ENCODE measurements at regions not wholly inside any gene's neighbourhood (a gene's known extent, or its start where the extent isn't known, plus 50 kb on each side); places are given as distances from the start of the nearest gene placed in this dataset.

DNA sequence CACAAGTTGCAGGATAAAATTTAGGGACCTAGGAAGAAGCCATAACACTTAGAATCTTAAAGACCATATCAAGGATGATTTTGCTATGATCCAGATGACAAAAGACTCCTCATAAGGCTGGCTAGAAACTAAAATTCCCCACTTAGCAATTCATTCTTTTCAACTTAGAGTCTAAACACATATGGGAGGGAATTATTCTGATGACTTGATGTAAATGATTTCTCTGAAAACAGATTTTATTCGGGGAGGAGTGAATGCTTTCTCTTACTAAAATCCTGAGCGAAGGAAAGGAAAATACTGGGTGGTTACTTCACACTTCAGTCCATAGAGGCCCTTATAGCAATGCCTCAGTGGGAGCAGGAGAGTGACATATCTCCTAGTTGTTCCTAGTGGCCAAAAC is 138.7 kb upstream of the SORCS1 start:
- H3K36me3 Mint-ChIP-seq (ENCODE audit: low read depth) = no peaks in the 10 kb centered on the region
- ChIA-PET POLR2A (no interaction called here), CTCF (no interaction called here)
- H3K27ac Mint-ChIP-seq = no peak overlapping the region
- H3K4me3 Mint-ChIP-seq = no peak overlapping the region
- no peaks in the 10 kb centered on the region for H3K4me1 Mint-ChIP-seq
- DNase-seq = no peak
- H3K27me3 Mint-ChIP-seq = no peaks in the 10 kb centered on the region
- peaks cover 5% of the 10 kb centered on the region for H3K9me3 Mint-ChIP-seq

- Mint-ChIP-seq H3K27ac (no peak overlapping the region), H3K27me3 (no peaks in the 10 kb centered on the region), H3K36me3 (ENCODE audit: low read depth) (no peaks in the 10 kb centered on the region), H3K4me3 (no peak overlapping the region), H3K4me1 (no peaks in the 10 kb centered on the region), H3K9me3 (peaks cover 8% of the 10 kb centered on the region)
- DNase-seq = no peak
- POLR2A ChIA-PET = no interaction called here
- CTCF ChIA-PET = no interaction called here
These were observed 135.1 kb upstream of the SORCS1 start for GRCh38 chr10:107299606-107300005.

GRCh38 chr10:107284187-107284586 is 119.7 kb upstream of the SORCS1 start:
- Mint-ChIP-seq H3K4me3 (no peak overlapping the region), H3K36me3 (ENCODE audit: low read depth) (no peaks in the 10 kb centered on the region), H3K4me1 (no peaks in the 10 kb centered on the region), H3K27me3 (no peaks in the 10 kb centered on the region), H3K9me3 (peaks cover 13% of the 10 kb centered on the region), H3K27ac (no peak overlapping the region)
- CTCF ChIA-PET = no interaction called here
- DNase-seq = no peak
- POLR2A ChIA-PET = no interaction called here

- H3K9me3 Mint-ChIP-seq = peaks cover 13% of the 10 kb centered on the region
These were observed 115.8 kb upstream of the SORCS1 start for GRCh38 chr10:107280293-107280692.

GRCh38 chr10:107277591-107277990 is 113.1 kb upstream of the SORCS1 start:
- CTCF ChIA-PET = no interaction called here

More at GRCh38 chr10:107280293-107280692, 115.8 kb upstream of the SORCS1 start:
- Mint-ChIP-seq H3K36me3 (ENCODE audit: low read depth) (no peaks in the 10 kb centered on the region), H3K27me3 (no peaks in the 10 kb centered on the region), H3K4me3 (no peak overlapping the region), H3K4me1 (no peaks in the 10 kb centered on the region), H3K27ac (no peak overlapping the region)
- CTCF ChIA-PET = no interaction called here
- POLR2A ChIA-PET = no interaction called here
- no peak for DNase-seq

GRCh38 chr10:107275806-107276205 is 111.3 kb upstream of the SORCS1 start:
- DNase-seq = no peak
- Mint-ChIP-seq H3K27me3 (no peaks in the 10 kb centered on the region), H3K9me3 (no peaks in the 10 kb centered on the region), H3K4me1 (no peaks in the 10 kb centered on the region), H3K27ac (no peak overlapping the region), H3K36me3 (ENCODE audit: low read depth) (no peaks in the 10 kb centered on the region), H3K4me3 (no peak overlapping the region)
- POLR2A ChIA-PET = no interaction called here
- CTCF ChIA-PET = no interaction called here

More at GRCh38 chr10:107277591-107277990, 113.1 kb upstream of the SORCS1 start:
- Mint-ChIP-seq H3K27me3 (no peaks in the 10 kb centered on the region), H3K27ac (no peak overlapping the region), H3K4me3 (no peak overlapping the region), H3K9me3 (peaks cover 7% of the 10 kb centered on the region), H3K36me3 (ENCODE audit: low read depth) (no peaks in the 10 kb centered on the region), H3K4me1 (no peaks in the 10 kb centered on the region)
- POLR2A ChIA-PET = no interaction called here
- no peak for DNase-seq

- no peaks in the 10 kb centered on the region for H3K36me3 Mint-ChIP-seq (ENCODE audit: low read depth)
- CTCF ChIA-PET = no interaction called here
These were observed 105.1 kb upstream of the SORCS1 start for GRCh38 chr10:107269626-107270025.

DNA sequence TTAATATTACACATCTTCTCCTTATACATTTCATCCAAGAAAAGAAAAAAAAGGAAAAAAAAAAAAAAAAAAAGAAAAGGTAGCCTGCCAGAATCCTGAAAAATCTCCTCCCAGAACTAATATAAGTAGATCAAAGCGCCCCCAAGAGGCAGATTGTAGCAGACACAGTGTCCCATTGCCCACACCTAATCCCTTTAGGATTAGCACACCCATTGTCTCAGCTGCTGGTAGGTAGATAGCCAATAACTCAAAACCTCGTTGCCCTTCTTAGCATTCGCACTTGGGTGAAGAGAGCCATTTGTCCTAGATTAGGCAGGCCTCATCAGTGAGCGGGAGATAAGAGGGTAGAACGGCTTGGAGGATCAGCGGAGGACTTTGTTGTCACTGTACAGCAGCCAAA is 100.2 kb upstream of the SORCS1 start:
- ChIA-PET CTCF (no interaction called here), POLR2A (no interaction called here)
- Mint-ChIP-seq H3K27ac (no peak overlapping the region), H3K27me3 (no peaks in the 10 kb centered on the region), H3K4me1 (no peaks in the 10 kb centered on the region), H3K36me3 (ENCODE audit: low read depth) (no peaks in the 10 kb centered on the region), H3K4me3 (no peak overlapping the region), H3K9me3 (peaks cover 3% of the 10 kb centered on the region)
- DNase-seq = no peak

More at GRCh38 chr10:107269626-107270025, 105.1 kb upstream of the SORCS1 start:
- no peak overlapping the region for H3K4me3 Mint-ChIP-seq
- H3K27ac Mint-ChIP-seq = no peak overlapping the region
- no peaks in the 10 kb centered on the region for H3K9me3 Mint-ChIP-seq
- no peaks in the 10 kb centered on the region for H3K27me3 Mint-ChIP-seq
- DNase-seq = no peak
- POLR2A ChIA-PET = no interaction called here
- H3K4me1 Mint-ChIP-seq = no peaks in the 10 kb centered on the region

DNA sequence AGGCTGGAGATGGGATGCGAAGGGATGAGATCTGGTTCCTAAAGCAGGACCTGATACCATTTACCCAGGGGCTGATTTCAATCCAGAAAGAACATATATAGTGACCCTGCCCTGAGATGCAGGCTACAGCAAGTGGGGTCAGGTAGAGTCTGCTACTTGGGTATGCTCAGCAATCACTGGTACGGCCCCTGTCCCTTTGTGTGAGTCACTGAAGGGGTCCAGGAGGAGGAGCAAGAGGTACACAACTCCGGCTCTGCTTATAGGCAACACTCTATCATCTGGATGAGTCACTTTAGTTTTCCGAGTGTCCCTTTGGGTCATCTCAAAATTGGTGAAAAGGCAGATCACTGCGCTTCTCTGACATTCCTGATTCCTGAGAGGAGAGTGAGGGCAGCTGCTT is 79.6 kb upstream of the SORCS1 start:
- ChIA-PET CTCF (no interaction called here), POLR2A (no interaction called here)
- H3K9me3 Mint-ChIP-seq = no peaks in the 10 kb centered on the region
- no peaks in the 10 kb centered on the region for H3K4me1 Mint-ChIP-seq
- no peaks in the 10 kb centered on the region for H3K27me3 Mint-ChIP-seq
- no peak overlapping the region for H3K4me3 Mint-ChIP-seq
- DNase-seq = no peak
- H3K27ac Mint-ChIP-seq = no peak overlapping the region
- no peaks in the 10 kb centered on the region for H3K36me3 Mint-ChIP-seq (ENCODE audit: low read depth)

DNA sequence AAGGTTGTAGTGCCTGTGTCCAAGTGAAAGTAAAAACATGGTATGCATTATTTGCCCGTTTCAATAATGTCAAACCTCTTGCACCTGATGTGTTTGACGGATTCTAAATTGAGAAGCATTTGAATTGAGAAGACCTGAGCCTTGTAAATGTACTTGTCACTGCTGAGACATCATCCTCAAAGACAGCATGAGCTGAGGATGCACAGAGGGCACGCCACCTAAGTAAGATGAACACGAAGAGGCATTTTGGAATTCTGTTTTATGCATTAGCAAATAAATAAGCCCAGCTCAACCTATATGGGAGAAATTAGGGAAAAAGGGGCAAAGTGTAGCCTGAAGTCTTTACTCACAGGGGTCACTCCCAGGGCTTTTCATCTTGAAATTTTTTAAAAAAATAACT is 73.8 kb upstream of the SORCS1 start:
- Mint-ChIP-seq H3K4me3 (no peak overlapping the region), H3K27ac (no peak overlapping the region), H3K4me1 (no peaks in the 10 kb centered on the region), H3K36me3 (ENCODE audit: low read depth) (no peaks in the 10 kb centered on the region), H3K27me3 (no peaks in the 10 kb centered on the region), H3K9me3 (peaks cover 7% of the 10 kb centered on the region)
- CTCF ChIA-PET = no interaction called here
- DNase-seq = no peak
- POLR2A ChIA-PET = no interaction called here

DNA sequence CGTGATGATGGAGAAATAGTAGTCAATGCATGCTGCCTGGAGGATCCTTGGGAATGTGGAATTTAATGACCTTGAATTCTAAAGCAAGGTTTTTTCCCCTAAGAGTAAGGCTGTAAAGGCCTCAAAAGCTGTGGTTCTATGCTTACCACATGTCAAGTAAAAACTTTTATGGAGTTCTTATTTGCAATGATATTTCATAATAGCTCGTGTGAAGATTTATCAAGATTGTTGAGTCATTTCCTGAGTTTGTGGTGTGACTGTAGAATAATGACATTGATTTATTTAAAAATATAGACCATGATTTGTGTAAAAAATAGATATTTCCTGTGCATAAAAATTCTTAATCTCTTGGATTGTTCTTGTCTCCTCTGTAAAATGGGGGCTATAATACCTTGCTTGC is 67.5 kb upstream of the SORCS1 start:
- ChIA-PET POLR2A (no interaction called here), CTCF (no interaction called here)
- Mint-ChIP-seq H3K4me3 (no peak overlapping the region), H3K27me3 (no peaks in the 10 kb centered on the region), H3K36me3 (ENCODE audit: low read depth) (no peaks in the 10 kb centered on the region), H3K9me3 (peaks cover 13% of the 10 kb centered on the region), H3K27ac (no peak overlapping the region), H3K4me1 (no peaks in the 10 kb centered on the region)
- no peak for DNase-seq

- POLR2A ChIA-PET = no interaction called here
- no peaks in the 10 kb centered on the region for H3K36me3 Mint-ChIP-seq (ENCODE audit: low read depth)
- no peak overlapping the region for H3K27ac Mint-ChIP-seq
- no peak overlapping the region for H3K4me3 Mint-ChIP-seq
- no peaks in the 10 kb centered on the region for H3K4me1 Mint-ChIP-seq
- H3K9me3 Mint-ChIP-seq = peaks cover 12% of the 10 kb centered on the region
- no peaks in the 10 kb centered on the region for H3K27me3 Mint-ChIP-seq
- CTCF ChIA-PET = no interaction called here
- no peak for DNase-seq
These were observed 66.4 kb upstream of the SORCS1 start for GRCh38 chr10:107230887-107231286.

DNA sequence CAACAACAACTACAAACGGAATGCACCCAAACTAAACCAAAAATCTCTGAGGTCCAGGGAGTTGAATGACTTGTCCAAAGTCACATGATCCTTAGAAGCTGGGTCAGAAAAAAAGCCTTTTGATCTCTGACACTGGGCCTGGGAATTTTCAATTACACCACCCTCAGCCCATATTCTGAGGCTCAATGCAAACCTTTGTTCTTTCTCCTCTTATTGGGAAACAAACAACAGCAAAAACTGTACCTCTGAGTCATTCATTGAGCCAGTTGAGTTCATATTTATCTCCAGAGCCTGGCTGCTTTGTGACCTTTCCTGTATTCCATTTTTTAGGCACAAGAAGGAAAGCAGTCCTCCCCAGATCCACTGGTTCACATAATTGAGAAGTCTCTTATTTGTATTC is 51.2 kb upstream of the SORCS1 start:
- POLR2A ChIA-PET = no interaction called here
- DNase-seq = no peak
- Mint-ChIP-seq H3K27me3 (no peaks in the 10 kb centered on the region), H3K9me3 (no peaks in the 10 kb centered on the region), H3K4me1 (no peaks in the 10 kb centered on the region), H3K36me3 (ENCODE audit: low read depth) (no peaks in the 10 kb centered on the region), H3K27ac (no peak overlapping the region), H3K4me3 (no peak overlapping the region)
- CTCF ChIA-PET = no interaction called here

All from activated CD4-positive, alpha-beta T cell treated with anti-CD3 and anti-CD28 coated beads, Interleukin-2, amount 10 ng/mL, durations not matched to agents 7 days and 5 days (primary cell).